ENCODE measurements at regions not wholly inside any gene's neighbourhood (a gene's known extent, or its start where the extent isn't known, plus 50 kb on each side); places are given as distances from the start of the nearest gene placed in this dataset.

GRCh38 chr3:160134454-160134853 lies 90.8 kb upstream of the C3orf80 start:
- TF ChIP-seq, protein P1, sequence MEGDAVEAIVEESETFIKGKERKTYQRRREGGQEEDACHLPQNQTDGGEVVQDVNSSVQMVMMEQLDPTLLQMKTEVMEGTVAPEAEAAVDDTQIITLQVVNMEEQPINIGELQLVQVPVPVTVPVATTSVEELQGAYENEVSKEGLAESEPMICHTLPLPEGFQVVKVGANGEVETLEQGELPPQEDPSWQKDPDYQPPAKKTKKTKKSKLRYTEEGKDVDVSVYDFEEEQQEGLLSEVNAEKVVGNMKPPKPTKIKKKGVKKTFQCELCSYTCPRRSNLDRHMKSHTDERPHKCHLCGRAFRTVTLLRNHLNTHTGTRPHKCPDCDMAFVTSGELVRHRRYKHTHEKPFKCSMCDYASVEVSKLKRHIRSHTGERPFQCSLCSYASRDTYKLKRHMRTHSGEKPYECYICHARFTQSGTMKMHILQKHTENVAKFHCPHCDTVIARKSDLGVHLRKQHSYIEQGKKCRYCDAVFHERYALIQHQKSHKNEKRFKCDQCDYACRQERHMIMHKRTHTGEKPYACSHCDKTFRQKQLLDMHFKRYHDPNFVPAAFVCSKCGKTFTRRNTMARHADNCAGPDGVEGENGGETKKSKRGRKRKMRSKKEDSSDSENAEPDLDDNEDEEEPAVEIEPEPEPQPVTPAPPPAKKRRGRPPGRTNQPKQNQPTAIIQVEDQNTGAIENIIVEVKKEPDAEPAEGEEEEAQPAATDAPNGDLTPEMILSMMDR (conservative IDR thresholded peaks at IDR 0.05; ENCODE audit: low read depth, low read length) = peak; percentile 24; the same call in 1 of the 2 replicates
- TF ChIP-seq EZH2phosphoT487 (IDR thresholded peaks at IDR 0.05; ENCODE audit: borderline replicate concordance, low read length) (no peak), EZH2 (IDR thresholded peaks at IDR 0.05; ENCODE audit: low read length, unreplicated experiment) (no peak)
